MM.1S (cell line): ENCODE measurements at regions not wholly inside any gene's neighbourhood (a gene's known extent, or its start where the extent isn't known, plus 50 kb on each side); places are given as distances from the start of the nearest gene placed in this dataset.

Experiments used
- DNase-seq: peaks from one replicate; pipeline ENCODE4 v3.0.0-alpha.2; 2015
- H2AFZ ChIP-seq: fragments of 300-600 bp; sonication (generic); 2 replicates; pipeline ENCODE4 v1.6.0; 2016; ENCODE audit warnings: antibody characterized with exemption, low read length
- H3F3A ChIP-seq: fragments of 300-600 bp; sonication (generic); 2 replicates; pipeline ENCODE4 v1.6.1; 2016; ENCODE audit warnings: mild to moderate bottlenecking, antibody characterized with exemption, low read length, moderate library complexity, mixed read lengths; ENCODE audit not compliant: insufficient read depth
- H3K27ac ChIP-seq: fragments of 300-600 bp; sonication (generic); 2 replicates; pipeline ENCODE4 v1.5.1; 2016; ENCODE audit warnings: mild to moderate bottlenecking, low read length
- H3K27me3 ChIP-seq: fragments of 300-600 bp; sonication (generic); replicated peaks from 2 replicates; pipeline ENCODE4 v1.6.0; 2016; ENCODE audit warnings: low read length; ENCODE audit not compliant: insufficient read depth
- H3K36me3 ChIP-seq: fragments of 300-600 bp; sonication (generic); replicated peaks from 2 replicates; pipeline ENCODE4 v1.6.1; 2016; ENCODE audit warnings: mild to moderate bottlenecking, low read length, mixed read lengths; ENCODE audit not compliant: insufficient read depth
- H3K4me1 ChIP-seq: fragments of 300-600 bp; sonication (generic); 2 replicates; pipeline ENCODE4 v1.6.1; 2016; ENCODE audit warnings: low read length, mixed read lengths
- H3K4me2 ChIP-seq: fragments of 300-600 bp; sonication (generic); 2 replicates; pipeline ENCODE4 v1.6.0; 2016; ENCODE audit warnings: low read depth, low read length
- H3K4me3 ChIP-seq: fragments of 300-600 bp; sonication (generic); 2 replicates; pipeline ENCODE4 v1.5.1; 2016; ENCODE audit warnings: low read length, mixed read lengths
- H3K79me2 ChIP-seq: fragments of 300-600 bp; sonication (generic); 2 replicates; pipeline ENCODE4 v1.6.1; 2016; ENCODE audit warnings: mixed run types, low read length, mixed read lengths
- H3K9ac ChIP-seq: fragments of 300-600 bp; sonication (generic); 2 replicates; pipeline ENCODE4 v1.6.1; 2016; ENCODE audit warnings: low read length, mixed read lengths
- H3K9me2 ChIP-seq: fragments of 300-600 bp; sonication (generic); replicated peaks from 2 replicates; pipeline ENCODE4 v1.6.1; 2016; ENCODE audit warnings: mild to moderate bottlenecking, low read length, mixed read lengths; ENCODE audit not compliant: insufficient read depth
- H3K9me3 ChIP-seq: fragments of 300-600 bp; sonication (generic); replicated peaks from 2 replicates; pipeline ENCODE4 v1.6.1; 2016; ENCODE audit warnings: mild to moderate bottlenecking, low read length, mixed read lengths; ENCODE audit not compliant: insufficient read depth
- H4K20me1 ChIP-seq: fragments of 300-600 bp; sonication (generic); 2 replicates; pipeline ENCODE4 v1.6.1; 2016; ENCODE audit warnings: mild to moderate bottlenecking, low read length, moderate library complexity, mixed read lengths; ENCODE audit not compliant: insufficient read depth
- EZH2 ChIP-seq: fragments of 300-600 bp; sonication (generic); optimal IDR thresholded peaks from 2 replicates; pipeline ENCODE3; 2017; ENCODE audit warnings: low read depth, mild to moderate bottlenecking, antibody characterized with exemption, low read length, mixed read lengths
- EZH2phosphoT487 ChIP-seq: fragments of 300-600 bp; sonication (generic); IDR thresholded peaks from 2 replicates; pipeline ENCODE4 v1.6.1; 2018; ENCODE audit warnings: antibody characterized with exemption, low read length
- TF ChIP-seq, protein P1 (sequence below): fragments of 300-600 bp; sonication (generic); IDR thresholded peaks from 2 replicates; pipeline ENCODE4 v1.5.1; 2016; ENCODE audit warnings: antibody characterized with exemption, low read length, mixed read lengths

DNA sequence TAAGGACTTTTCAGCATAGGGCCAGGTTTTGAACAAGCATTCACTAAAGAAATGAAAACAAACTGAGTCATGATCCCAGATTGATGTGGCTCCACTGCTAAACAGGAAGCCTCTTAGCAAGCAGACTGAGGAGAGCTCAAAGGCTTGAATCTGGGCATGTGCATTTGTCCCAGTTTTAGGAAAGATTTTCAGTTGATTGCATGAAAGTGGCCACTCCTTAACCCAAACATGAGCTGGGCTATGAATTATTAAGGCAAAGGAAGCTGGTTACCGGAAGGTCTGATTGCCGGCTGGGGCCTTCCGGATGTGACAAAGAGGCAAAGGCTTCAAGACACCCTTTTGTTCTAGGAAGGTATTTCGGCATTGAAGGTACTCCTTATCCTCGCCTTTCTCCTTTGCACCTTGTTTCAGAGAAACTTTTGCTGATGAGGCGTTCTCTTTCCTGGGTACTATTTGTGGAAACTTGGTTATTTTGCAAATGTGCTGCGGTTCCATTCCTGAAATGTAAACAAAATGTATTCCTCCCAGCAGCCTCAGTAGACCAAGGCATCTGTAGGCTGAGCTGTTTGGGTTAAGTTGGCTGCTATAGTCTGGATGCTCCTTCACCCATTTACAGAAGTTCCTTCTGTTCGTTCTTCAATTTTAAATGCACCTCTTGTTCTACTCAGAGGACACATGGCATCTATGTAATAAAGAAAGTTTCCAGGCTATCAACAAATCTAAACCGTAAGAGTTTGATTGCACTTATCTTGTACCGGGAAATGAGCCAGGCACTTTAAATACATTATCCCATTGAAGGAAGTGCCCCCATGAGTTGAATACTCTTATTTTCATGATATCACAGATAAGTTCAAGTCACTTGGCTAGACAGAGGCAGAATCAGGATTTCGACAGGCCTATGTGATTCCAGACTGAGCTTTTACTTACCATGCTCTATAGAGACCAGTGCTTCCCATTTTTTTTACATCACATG, 115.6 kb upstream of the METAP2 start:
- Histone ChIP-seq H2AFZ (no peak overlapping the region), H3K36me3 (no peaks in the 10 kb centered on the region), H3K79me2 (no peaks in the 10 kb centered on the region), H3K4me2 (no peak overlapping the region), H3K4me1 (no peaks in the 10 kb centered on the region), H4K20me1 (no peaks in the 10 kb centered on the region), H3K4me3 (no peak overlapping the region), H3K9me2 (no peaks in the 10 kb centered on the region), H3K27me3 (no peaks in the 10 kb centered on the region), H3F3A (no peaks in the 10 kb centered on the region), H3K9ac (no peak overlapping the region), H3K9me3 (no peaks in the 10 kb centered on the region), H3K27ac (no peak overlapping the region)
- no peak for DNase-seq
- TF ChIP-seq, protein P1, sequence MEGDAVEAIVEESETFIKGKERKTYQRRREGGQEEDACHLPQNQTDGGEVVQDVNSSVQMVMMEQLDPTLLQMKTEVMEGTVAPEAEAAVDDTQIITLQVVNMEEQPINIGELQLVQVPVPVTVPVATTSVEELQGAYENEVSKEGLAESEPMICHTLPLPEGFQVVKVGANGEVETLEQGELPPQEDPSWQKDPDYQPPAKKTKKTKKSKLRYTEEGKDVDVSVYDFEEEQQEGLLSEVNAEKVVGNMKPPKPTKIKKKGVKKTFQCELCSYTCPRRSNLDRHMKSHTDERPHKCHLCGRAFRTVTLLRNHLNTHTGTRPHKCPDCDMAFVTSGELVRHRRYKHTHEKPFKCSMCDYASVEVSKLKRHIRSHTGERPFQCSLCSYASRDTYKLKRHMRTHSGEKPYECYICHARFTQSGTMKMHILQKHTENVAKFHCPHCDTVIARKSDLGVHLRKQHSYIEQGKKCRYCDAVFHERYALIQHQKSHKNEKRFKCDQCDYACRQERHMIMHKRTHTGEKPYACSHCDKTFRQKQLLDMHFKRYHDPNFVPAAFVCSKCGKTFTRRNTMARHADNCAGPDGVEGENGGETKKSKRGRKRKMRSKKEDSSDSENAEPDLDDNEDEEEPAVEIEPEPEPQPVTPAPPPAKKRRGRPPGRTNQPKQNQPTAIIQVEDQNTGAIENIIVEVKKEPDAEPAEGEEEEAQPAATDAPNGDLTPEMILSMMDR = no peak
- TF ChIP-seq EZH2 = no peak
- TF ChIP-seq EZH2phosphoT487 = no peak

DNA sequence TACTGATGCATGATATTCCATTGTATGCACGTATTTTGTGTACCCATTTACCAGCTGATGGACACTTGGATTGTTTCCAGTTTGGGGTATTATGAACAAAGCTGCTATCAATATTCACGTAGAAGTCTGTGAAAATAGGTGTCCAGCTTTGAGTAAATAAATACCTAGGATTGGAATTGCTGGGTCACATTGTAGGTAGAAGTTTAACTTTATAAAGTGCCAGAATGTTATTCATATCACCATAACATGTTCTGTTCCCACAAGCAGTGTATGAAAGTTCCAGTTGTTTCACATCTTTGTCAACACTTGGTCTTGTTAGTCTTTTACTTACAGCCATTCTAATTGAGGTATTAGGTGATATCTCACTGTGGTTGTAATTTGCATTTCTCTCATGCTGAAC, 108.0 kb upstream of the METAP2 start:
- Histone ChIP-seq H3K27ac (no peak overlapping the region), H4K20me1 (no peaks in the 10 kb centered on the region), H3K4me1 (no peaks in the 10 kb centered on the region), H2AFZ (no peak overlapping the region), H3K4me3 (no peak overlapping the region), H3K9me3 (no peaks in the 10 kb centered on the region), H3F3A (no peaks in the 10 kb centered on the region), H3K27me3 (no peaks in the 10 kb centered on the region), H3K9me2 (no peaks in the 10 kb centered on the region), H3K36me3 (no peaks in the 10 kb centered on the region), H3K4me2 (no peak overlapping the region), H3K9ac (no peak overlapping the region), H3K79me2 (no peaks in the 10 kb centered on the region)
- DNase-seq = no peak
- TF ChIP-seq EZH2 (no peak), EZH2phosphoT487 (no peak)
- TF ChIP-seq, protein P1 = no peak

DNA sequence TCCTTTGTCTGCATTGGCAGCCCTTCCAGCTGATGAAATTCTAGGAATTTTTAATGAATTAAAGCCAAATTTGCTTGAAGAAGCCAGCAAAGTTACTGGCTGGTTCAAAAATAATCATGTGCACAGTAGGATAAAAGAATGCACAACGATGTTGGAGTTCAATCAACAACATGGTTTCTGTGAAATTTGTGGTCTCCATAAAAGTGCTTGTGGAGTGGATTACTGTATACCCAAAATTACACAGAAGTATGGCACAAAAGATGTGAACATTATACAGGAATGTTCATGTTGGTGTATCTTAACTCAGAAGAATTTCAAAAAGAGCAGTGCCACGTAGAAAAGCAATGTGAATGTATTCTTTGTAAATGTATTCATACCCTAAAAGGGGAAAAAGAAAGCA, 105.0 kb upstream of the METAP2 start:
- Histone ChIP-seq H4K20me1 (no peaks in the 10 kb centered on the region), H3K4me1 (no peaks in the 10 kb centered on the region)

More for the DNA sequence above, 105.0 kb upstream of the METAP2 start:
- no peaks in the 10 kb centered on the region for H3K9me2 ChIP-seq
- H3K36me3 ChIP-seq = no peaks in the 10 kb centered on the region
- H3K4me2 ChIP-seq = no peak overlapping the region
- H3K27me3 ChIP-seq = no peaks in the 10 kb centered on the region
- no peak overlapping the region for H3K9ac ChIP-seq
- no peaks in the 10 kb centered on the region for H3F3A ChIP-seq
- DNase-seq = no peak
- no peaks in the 10 kb centered on the region for H3K9me3 ChIP-seq
- no peak overlapping the region for H3K4me3 ChIP-seq
- H2AFZ ChIP-seq = no peak overlapping the region
- H3K27ac ChIP-seq = no peak overlapping the region
- TF ChIP-seq EZH2 = no peak
- TF ChIP-seq, protein P1 = no peak
- no peak for TF ChIP-seq EZH2phosphoT487
- no peaks in the 10 kb centered on the region for H3K79me2 ChIP-seq
